Mesendoderm (in vitro differentiated cells): ENCODE measurements at regions not wholly inside any gene's neighbourhood (a gene's known extent, or its start where the extent isn't known, plus 50 kb on each side); places are given as distances from the start of the nearest gene placed in this dataset.

Experiments used
- DNase-seq: peaks from one replicate; pipeline ENCODE4 v3.0.0; 2013
- H2AK5ac ChIP-seq: 2 replicates; pipeline ENCODE4 v1.6.1; 2013; ENCODE audit warnings: low read length, inconsistent platforms
- H2BK120ac ChIP-seq: 2 replicates; pipeline ENCODE4 v1.6.1; 2013; ENCODE audit warnings: low read depth, mild to moderate bottlenecking, low read length, moderate library complexity, mixed read lengths
- H2BK15ac ChIP-seq: replicated peaks from 2 replicates; pipeline ENCODE4 v1.6.1; 2013; ENCODE audit warnings: low read depth, mild to moderate bottlenecking, moderate library complexity
- H2BK5ac ChIP-seq: 2 replicates; pipeline ENCODE4 v1.6.1; 2013; ENCODE audit warnings: low read length, inconsistent platforms
- H3K18ac ChIP-seq: 2 replicates; pipeline ENCODE4 v1.6.1; 2013; ENCODE audit warnings: mild to moderate bottlenecking, low read length, mixed read lengths
- H3K23ac ChIP-seq: one replicate; pipeline ENCODE4 v1.6.1; 2013; ENCODE audit warnings: low read length
- H3K27ac ChIP-seq: 2 replicates; pipeline ENCODE4 v1.5.1; 2013; ENCODE audit warnings: low read depth, mild to moderate bottlenecking, inconsistent platforms, low read length, moderate library complexity
- H3K27me3 ChIP-seq: 2 replicates; pipeline ENCODE4 v1.6.1; 2013; ENCODE audit warnings: low read length, control low read depth, mild to moderate bottlenecking, inconsistent platforms; ENCODE audit not compliant: insufficient read depth, poor library complexity
- H3K36me3 ChIP-seq: 2 replicates; pipeline ENCODE4 v1.6.1; 2013; ENCODE audit warnings: low read length, inconsistent platforms; ENCODE audit not compliant: control insufficient read depth, insufficient read depth
- H3K4ac ChIP-seq: one replicate; pipeline ENCODE4 v1.6.1; 2013; ENCODE audit warnings: low read depth, mild to moderate bottlenecking, low read length, moderate library complexity
- H3K4me1 ChIP-seq: 2 replicates; pipeline ENCODE4 v1.6.1; 2013; ENCODE audit warnings: low read depth, low read length, inconsistent platforms; ENCODE audit not compliant: control insufficient read depth
- H3K4me2 ChIP-seq: 2 replicates; pipeline ENCODE4 v1.6.1; 2013; ENCODE audit warnings: low read length
- H3K4me3 ChIP-seq: 2 replicates; pipeline ENCODE4 v1.5.1; 2013; ENCODE audit warnings: mild to moderate bottlenecking, low read length
- H3K56ac ChIP-seq: one replicate; pipeline ENCODE4 v1.6.1; 2013; ENCODE audit warnings: low read length
- H3K79me1 ChIP-seq: 2 replicates; pipeline ENCODE4 v1.6.1; 2013; ENCODE audit warnings: low read length, inconsistent platforms
- H3K79me2 ChIP-seq: 2 replicates; pipeline ENCODE4 v1.6.1; 2013; ENCODE audit warnings: mild to moderate bottlenecking, low read length; ENCODE audit not compliant: control insufficient read depth, insufficient read depth
- H3K9ac ChIP-seq: 2 replicates; pipeline ENCODE4 v1.6.1; 2013; ENCODE audit warnings: low read length, inconsistent platforms
- H4K5ac ChIP-seq: one replicate; pipeline ENCODE4 v1.6.1; 2013; ENCODE audit warnings: low read length
- H4K8ac ChIP-seq: one replicate; pipeline ENCODE4 v1.6.1; 2013; ENCODE audit warnings: low read depth, mild to moderate bottlenecking, control low read depth, low read length, moderate library complexity
- WGBS: extraction: QIAGEN DNeasy Blood & Tissue Kit; methylation state at CpG from one replicate; pipeline ENCODE4 v1.1.7; 2013; ENCODE audit warnings: low lambda C conversion rate, missing lambda C conversion rate; ENCODE audit not compliant: insufficient coverage; ENCODE audit errors: extremely low coverage; 5-methylcytosine and 5-hydroxymethylcytosine counted together

- Histone ChIP-seq H2BK120ac (no peak overlapping the region), H3K23ac (no peak overlapping the region), H3K4me2 (no peak overlapping the region), H3K36me3 (no peaks in the 10 kb centered on the region), H3K79me1 (no peaks in the 10 kb centered on the region), H3K4me1 (no peaks in the 10 kb centered on the region), H3K9ac (no peak overlapping the region), H3K4ac (no peak overlapping the region), H3K27me3 (no peaks in the 10 kb centered on the region), H4K8ac (no peak overlapping the region), H2BK15ac (no peak overlapping the region), H3K56ac (no peak overlapping the region), H3K4me3 (no peak overlapping the region), H4K5ac (no peak overlapping the region), H3K18ac (no peak overlapping the region), H2AK5ac (no peak overlapping the region), H3K27ac (no peak overlapping the region), H2BK5ac (no peak overlapping the region), H3K79me2 (no peaks in the 10 kb centered on the region)
- WGBS = no CpG with 5 or more reads among the region's 1 CpG
- DNase-seq = no peak
Measured at GRCh38 chr13:83057119-83057518, 825.2 kb downstream of the SLITRK1 start.

- H3K4me3 ChIP-seq = no peak overlapping the region
- no peak overlapping the region for H3K9ac ChIP-seq
- no peak overlapping the region for H2BK120ac ChIP-seq
- H3K79me2 ChIP-seq = no peaks in the 10 kb centered on the region
- H4K5ac ChIP-seq = no peak overlapping the region
- H3K27me3 ChIP-seq = no peaks in the 10 kb centered on the region
- H3K27ac ChIP-seq = no peak overlapping the region
- H3K23ac ChIP-seq = no peak overlapping the region
- no peak overlapping the region for H2BK5ac ChIP-seq
- DNase-seq = no peak
- H3K56ac ChIP-seq = no peak overlapping the region
- H3K36me3 ChIP-seq = no peaks in the 10 kb centered on the region
- no peak overlapping the region for H3K4ac ChIP-seq
- H3K18ac ChIP-seq = no peak overlapping the region
- no CpG with 5 or more reads among the region's 3 CpGs for whole genome bisulfite sequencing
- H2AK5ac ChIP-seq = no peak overlapping the region
- H3K79me1 ChIP-seq = no peaks in the 10 kb centered on the region
- no peak overlapping the region for H3K4me2 ChIP-seq
- no peak overlapping the region for H4K8ac ChIP-seq
- H2BK15ac ChIP-seq = no peak overlapping the region
- H3K4me1 ChIP-seq = no peaks in the 10 kb centered on the region
Measured at GRCh38 chr13:83056269-83056668, 826.0 kb downstream of the SLITRK1 start.

DNA sequence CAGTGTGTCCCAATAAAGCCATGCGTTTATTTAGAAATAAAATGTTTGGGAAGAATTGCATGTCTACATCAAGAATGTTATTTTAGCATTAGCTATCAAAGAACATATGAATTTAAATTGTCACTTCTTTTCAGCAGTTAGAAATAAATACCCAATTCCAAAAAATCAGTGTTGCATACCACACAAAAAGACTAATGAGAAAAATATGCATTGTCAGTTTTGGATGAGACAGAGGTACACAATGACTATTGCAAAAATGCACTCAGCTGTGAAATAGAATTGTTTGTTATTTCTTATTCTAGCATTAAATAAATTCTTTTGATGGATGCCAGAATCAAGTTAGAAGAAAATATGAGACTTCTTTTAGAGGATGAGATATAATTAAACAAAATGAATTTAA is 833.9 kb downstream of the SLITRK1 start:
- no peak overlapping the region for H4K8ac ChIP-seq
- no peak overlapping the region for H4K5ac ChIP-seq
- no peak overlapping the region for H3K18ac ChIP-seq
- no peaks in the 10 kb centered on the region for H3K36me3 ChIP-seq
- no peaks in the 10 kb centered on the region for H3K27me3 ChIP-seq
- no peak overlapping the region for H3K56ac ChIP-seq
- H3K27ac ChIP-seq = no peak overlapping the region
- no peak overlapping the region for H2BK5ac ChIP-seq
- WGBS = no CpG with 5 or more reads among the region's 1 CpG
- DNase-seq = no peak
- H2BK120ac ChIP-seq = no peak overlapping the region
- H3K79me2 ChIP-seq = no peaks in the 10 kb centered on the region
- no peak overlapping the region for H2BK15ac ChIP-seq
- no peak overlapping the region for H3K4me2 ChIP-seq
- no peak overlapping the region for H3K9ac ChIP-seq
- H3K4me1 ChIP-seq = no peaks in the 10 kb centered on the region
- H2AK5ac ChIP-seq = no peak overlapping the region
- no peak overlapping the region for H3K23ac ChIP-seq
- no peaks in the 10 kb centered on the region for H3K79me1 ChIP-seq
- H3K4ac ChIP-seq = no peak overlapping the region
- no peak overlapping the region for H3K4me3 ChIP-seq

GRCh38 chr13:83024955-83025594 is 857.2 kb downstream of the SLITRK1 start:
- Histone ChIP-seq H2AK5ac (no peak overlapping the region), H3K4me3 (no peak overlapping the region), H3K27ac (no peak overlapping the region), H3K9ac (no peak overlapping the region), H2BK120ac (no peak overlapping the region), H3K27me3 (no peaks in the 10 kb centered on the region), H3K23ac (no peak overlapping the region), H2BK15ac (no peak overlapping the region), H4K5ac (no peak overlapping the region), H2BK5ac (no peak overlapping the region), H3K4ac (no peak overlapping the region), H3K36me3 (no peaks in the 10 kb centered on the region), H3K79me1 (no peaks in the 10 kb centered on the region), H3K56ac (no peak overlapping the region), H4K8ac (no peak overlapping the region), H3K4me1 (no peaks in the 10 kb centered on the region), H3K79me2 (no peaks in the 10 kb centered on the region), H3K4me2 (no peak overlapping the region), H3K18ac (no peak overlapping the region)
- no CpG with 5 or more reads among the region's 1 CpG for WGBS
- peak; percentile 23 for DNase-seq

GRCh38 chr13:83024232-83024631 is 858.0 kb downstream of the SLITRK1 start:
- Histone ChIP-seq H3K4me3 (no peak overlapping the region), H3K79me2 (no peaks in the 10 kb centered on the region), H3K27ac (no peak overlapping the region), H3K79me1 (no peaks in the 10 kb centered on the region), H3K18ac (no peak overlapping the region), H4K5ac (no peak overlapping the region), H2AK5ac (no peak overlapping the region), H3K27me3 (no peaks in the 10 kb centered on the region), H3K9ac (no peak overlapping the region), H3K23ac (no peak overlapping the region), H2BK120ac (no peak overlapping the region), H3K4me2 (no peak overlapping the region), H3K4ac (no peak overlapping the region), H3K36me3 (no peaks in the 10 kb centered on the region), H2BK5ac (no peak overlapping the region), H4K8ac (no peak overlapping the region), H3K56ac (no peak overlapping the region), H3K4me1 (no peaks in the 10 kb centered on the region), H2BK15ac (no peak overlapping the region)
- no peak for DNase-seq
- WGBS = no CpG with 5 or more reads among the region's 1 CpG

GRCh38 chr13:83019986-83020385 is 862.3 kb downstream of the SLITRK1 start:
- H3K4me3 ChIP-seq = no peak overlapping the region
- no peak overlapping the region for H2BK5ac ChIP-seq
- H2AK5ac ChIP-seq = no peak overlapping the region
- no peaks in the 10 kb centered on the region for H3K79me1 ChIP-seq
- no peak overlapping the region for H3K23ac ChIP-seq
- H2BK15ac ChIP-seq = no peak overlapping the region
- H3K4ac ChIP-seq = no peak overlapping the region
- no peak overlapping the region for H3K56ac ChIP-seq
- no peak overlapping the region for H4K8ac ChIP-seq
- no peak overlapping the region for H4K5ac ChIP-seq
- H3K4me2 ChIP-seq = no peak overlapping the region
- no peaks in the 10 kb centered on the region for H3K27me3 ChIP-seq
- no peak overlapping the region for H3K9ac ChIP-seq
- no peaks in the 10 kb centered on the region for H3K4me1 ChIP-seq
- H3K79me2 ChIP-seq = no peaks in the 10 kb centered on the region
- no peak overlapping the region for H3K18ac ChIP-seq
- H3K27ac ChIP-seq = no peak overlapping the region
- H3K36me3 ChIP-seq = no peaks in the 10 kb centered on the region
- DNase-seq = no peak
- WGBS = no CpG with 5 or more reads among the region's 4 CpGs
- H2BK120ac ChIP-seq = no peak overlapping the region
